ENCODE measurements at regions not wholly inside any gene's neighbourhood (a gene's known extent, or its start where the extent isn't known, plus 50 kb on each side); places are given as distances from the start of the nearest gene placed in this dataset.
"Not testable (repeated sequence)": the region's sequence is repeated elsewhere in the genome, so short reads cannot be mapped to it uniquely, and the experiment has no call there.

DNA sequence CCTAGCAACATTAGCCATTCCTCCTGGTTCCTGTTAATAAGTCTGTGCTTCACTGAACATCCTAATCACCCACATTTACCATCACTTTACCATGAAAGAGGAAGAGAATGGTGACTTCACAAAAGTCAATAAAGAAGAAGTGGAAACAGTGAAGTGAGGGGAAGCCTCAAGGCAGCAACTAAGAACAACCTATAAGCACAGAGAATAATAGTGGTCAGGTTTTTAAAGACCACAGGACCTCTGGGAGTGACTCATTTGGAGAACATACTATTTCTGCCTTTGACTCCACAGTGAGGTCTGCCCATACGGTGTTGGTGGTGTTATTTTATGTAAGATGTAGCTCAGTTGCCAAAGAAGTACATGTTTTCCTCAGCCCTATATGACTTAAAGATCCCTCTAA, 86.0 kb upstream of the TET2 start:
- peak; percentile 55 for DNase-seq

DNA sequence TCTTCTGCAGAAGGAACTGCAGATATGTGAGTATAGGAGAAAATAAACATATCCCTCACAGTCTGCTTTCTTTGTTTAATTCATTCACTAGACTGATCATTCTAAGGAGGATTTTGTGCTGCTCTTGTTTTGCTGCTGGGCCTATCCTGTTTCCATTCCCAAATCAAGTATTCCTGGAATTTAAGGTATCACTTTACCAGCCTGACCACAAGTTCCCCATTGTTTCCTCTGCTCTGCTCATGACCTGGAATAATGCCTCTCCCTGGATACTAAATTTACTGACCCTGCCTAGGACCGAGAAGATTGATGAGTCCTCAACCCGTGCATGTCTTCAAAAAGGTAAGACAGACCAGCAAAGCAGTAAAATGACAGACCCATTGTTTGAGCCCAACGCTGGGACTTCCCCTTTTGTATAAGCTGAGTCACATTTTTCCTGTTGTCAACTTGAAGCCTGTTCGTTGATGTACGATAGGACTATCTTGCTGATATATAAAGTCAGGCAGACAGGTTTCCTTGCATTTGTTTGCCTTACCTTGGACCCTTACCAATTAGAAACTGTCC, 85.5 kb upstream of the TET2 start:
- DNase-seq, result peak; percentile 66

DNA sequence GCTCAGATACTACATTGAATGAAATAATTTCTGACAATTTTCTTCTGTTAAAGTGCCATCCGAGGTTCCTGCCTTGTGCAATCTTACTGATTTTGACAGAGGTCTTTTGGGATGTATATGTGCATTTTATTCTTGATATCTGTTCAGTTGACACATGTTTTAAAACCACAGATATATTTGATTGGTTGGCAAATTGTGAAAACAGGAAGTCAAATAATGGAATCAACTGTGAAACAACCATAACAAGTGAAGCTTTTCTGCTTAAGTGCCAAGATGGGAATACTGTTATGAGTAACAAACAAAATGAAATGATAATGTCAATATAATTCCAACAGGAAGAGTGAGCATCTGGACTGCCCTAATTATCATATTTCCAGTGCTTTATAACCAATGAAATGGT, 84.9 kb upstream of the TET2 start:
- no peak for DNase-seq

DNA sequence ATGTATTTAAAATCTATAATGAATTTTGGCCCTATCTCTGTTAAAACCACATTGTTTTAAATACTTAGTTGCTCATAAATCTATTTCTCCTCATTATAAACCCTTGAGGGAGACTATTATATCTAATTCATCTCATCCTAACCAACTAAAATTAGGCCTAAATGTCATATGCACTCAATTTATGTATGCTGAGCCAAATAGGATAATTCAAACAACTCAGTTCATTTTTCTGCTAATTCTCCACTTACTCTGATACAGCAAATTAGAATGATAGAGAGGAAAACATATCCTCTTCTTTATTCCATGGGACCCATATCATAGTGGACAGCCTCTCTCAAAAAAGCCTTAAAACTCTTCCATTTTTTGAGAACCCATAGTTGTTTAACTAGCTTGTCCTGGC, 80.3 kb upstream of the TET2 start:
- no peak for DNase-seq

DNA sequence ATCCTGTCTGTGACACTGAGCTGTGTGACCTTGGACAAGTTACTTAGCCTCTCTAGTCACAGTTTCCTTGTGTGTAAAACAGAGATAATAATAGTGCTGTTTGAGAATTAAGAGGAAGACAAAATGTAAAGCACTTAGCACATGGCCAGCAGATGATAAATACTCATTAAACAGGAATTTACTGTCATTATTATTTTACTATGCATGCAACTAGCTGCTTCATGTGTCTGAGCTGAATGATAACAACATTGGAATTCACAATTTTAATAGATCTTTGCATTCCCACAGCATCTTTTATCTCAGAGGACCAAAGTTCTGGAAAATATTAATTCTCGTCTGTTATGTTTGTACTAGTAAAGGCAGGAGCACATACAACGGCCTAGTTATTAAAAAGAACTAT, 79.2 kb upstream of the TET2 start:
- no peak for DNase-seq

DNA sequence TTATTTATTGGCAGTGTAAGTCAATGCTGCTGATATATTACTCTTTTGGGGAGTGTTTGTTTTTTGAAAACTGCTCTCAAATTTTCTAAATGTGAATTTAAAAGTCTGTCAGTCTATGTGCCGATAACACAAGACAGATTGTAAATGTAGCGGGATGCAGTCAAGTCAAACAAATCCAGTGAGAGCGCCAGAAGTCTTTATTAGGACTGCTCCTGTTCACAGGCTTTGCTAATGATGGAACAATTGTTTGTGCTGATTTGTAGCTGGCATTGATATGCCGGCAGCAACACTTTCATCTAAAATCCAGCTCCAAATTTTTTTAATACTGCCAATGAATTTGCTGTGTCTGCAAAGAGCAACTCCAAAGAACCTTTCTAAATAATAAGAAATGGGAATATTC, 78.7 kb upstream of the TET2 start:
- no peak for DNase-seq

DNA sequence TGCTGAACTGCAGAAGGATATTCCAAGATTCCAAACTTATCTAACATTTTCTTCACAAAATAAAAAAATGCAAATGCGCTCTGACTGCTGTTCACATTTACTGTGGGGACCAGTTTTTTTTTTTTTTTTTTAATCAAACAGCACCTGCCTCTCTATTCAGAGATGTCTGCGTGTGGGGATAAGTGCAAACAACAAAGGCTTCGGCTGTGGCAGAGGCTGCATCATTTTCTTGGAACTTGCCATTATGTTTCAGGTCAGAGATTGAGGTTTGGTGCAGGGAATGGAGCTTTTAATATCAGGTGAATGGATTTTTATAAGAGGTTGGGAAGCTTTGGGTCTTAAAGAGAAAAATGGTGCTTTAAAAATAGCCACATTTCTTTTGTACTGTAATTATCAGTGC, 78.2 kb upstream of the TET2 start:
- DNase-seq, result no peak

DNA sequence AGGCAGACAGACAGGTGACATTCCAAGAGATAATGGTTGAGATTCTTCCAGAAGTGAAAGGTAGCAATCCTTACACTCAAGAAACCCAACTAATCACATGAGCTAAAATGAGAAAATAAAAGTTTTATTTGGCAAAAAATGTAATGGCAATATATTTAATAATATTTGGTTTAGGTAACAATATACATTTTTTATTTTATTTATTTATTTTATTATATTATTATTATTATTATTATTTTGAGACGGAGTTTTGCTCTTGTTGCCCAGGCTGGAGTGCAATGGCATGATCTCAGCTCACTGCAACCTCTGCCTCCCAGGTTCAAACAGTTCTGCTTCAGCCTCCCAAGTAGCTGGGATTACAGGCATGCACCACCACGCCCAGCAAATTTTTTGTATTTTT, 74.6 kb upstream of the TET2 start:
- DNase-seq, result not testable (repeated sequence)

DNA sequence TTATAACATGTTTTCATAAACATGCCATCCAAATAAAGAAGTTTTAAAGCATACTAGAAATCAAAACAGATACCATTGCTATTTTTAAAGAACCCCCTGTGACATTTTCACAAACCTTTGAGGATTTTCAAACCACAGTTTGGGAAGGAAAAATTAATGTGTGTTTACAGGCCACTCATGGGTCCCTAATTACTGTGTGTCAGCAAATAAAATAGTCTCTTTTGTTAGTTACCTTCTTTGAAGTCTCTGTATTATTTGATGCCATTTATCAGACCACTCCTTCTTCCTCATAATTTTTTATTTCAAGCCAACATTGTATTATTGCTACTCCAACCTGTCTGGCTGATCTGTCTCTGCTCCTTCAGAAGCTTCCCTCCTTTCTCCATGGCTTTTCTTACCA, 72.6 kb upstream of the TET2 start:
- DNase-seq, result no peak

DNA sequence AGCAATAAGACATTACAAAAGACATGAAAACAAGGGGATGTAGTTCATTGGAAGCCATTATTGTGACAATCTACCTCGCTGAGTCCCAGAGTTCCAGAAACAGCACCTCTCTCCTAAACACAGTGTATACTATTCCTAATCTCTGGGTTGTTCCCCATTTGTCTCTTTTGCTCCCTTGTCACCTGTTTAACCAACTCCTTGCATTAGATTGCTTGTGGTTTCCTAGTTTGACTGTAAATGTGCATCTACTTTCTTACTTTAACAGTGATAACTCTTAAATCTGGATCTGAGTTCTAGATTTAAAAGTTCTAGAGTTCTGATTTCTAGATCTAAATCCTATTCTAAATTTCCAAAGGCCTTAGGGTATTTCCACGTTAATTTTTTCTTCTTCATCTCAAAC, 71.6 kb upstream of the TET2 start:
- no peak for DNase-seq

DNA sequence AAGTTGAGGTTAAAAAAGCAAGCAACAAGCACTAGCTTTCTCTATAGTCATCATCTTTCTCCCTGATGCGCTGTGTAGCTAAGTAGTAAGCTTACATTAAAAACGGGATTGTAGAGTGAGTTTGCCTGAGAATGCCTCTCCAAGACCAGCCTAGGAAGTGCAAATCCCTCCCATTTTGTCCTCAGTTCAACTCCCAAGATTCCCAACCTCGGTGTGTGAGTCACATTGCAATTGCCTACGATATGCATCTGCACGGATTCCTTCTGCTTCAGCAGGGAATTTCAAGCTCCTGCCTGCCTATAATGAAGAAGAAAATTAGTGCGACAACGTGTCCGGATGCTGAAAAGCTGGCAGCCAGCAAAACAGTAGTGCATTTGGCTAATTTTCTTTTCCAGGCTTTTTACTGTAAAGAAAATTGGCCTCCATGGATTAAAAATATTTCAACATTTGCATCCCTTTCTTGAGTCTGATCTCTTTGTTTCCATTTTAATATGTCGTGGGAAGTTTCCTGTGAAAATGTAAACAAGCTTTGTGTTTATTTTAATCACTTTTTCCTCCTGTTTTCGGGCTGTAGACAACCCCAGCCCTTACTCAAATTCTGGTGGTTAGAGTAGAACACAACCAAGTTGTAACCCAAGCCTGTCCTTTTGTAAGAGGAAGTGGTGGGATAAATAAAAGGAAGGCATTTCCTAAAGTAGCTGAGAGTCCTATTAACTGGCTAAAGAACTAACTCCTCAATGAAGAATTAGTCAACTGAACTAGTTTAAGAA, 58.4 kb upstream of the TET2 start:
- DNase-seq, result no peak

DNA sequence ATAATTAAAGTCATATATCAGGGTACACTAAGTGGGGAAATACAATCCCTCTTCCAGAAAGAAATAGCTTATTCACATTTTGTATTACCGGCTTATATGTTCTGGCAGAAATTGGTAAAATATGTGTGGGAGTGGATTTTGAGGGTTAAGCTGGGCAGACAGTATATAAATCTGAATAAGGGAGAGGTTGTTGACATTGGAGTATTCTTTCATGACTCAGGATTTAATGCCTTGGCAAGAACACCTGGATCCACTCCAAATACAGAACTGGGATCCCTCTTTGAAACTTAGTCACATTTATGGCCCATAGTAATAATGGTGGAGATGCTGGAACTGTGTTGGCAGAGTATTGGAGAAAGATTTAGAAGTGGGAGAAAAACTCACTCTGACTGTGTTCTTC, 54.3 kb upstream of the TET2 start:
- DNase-seq, result no peak

DNA sequence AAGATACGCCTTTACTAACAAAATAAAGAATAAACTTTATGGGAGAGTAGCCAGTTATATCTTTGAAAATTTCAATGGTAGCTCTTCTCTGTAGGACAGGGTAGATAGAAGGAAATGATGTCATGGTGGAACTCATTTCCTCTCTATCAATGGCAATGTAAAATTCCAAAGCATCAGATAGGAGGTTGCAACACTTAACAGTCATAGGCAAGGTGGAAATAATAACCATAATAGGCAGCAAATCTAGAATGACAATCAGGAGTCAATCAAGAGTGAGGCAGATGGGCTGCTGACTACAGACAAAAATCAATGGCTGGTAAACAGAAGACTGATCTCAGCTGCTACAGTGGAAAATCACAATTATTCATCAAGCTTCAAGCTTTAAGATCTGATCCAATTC, 53.9 kb upstream of the TET2 start:
- DNase-seq, result no peak

DNA sequence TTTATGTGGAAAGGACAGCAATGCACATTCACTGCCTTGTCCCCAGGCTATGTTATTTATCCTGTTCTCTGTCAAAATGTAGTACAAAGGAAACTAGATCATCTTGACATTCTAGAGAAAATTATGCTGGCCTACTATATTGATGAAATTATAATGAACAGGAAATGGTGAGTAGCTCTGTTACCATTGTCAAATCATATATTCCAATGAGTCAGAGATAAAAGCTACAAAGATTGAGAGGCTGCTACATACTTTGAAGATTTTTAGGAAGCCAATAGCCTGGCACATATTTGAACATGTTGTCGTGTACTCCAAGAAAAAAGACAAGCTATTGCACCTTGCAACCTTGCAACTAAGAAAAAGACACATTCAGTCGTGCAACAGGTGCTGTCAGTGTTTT, 52.7 kb upstream of the TET2 start:
- no peak for DNase-seq

All from GDM1 (cell line).